COLO668 (cell line): ENCODE measurements at regions not wholly inside any gene's neighbourhood (a gene's known extent, or its start where the extent isn't known, plus 50 kb on each side); places are given as distances from the start of the nearest gene placed in this dataset.
"Not testable (repeated sequence)": the region's sequence is repeated elsewhere in the genome, so short reads cannot be mapped to it uniquely, and the experiment has no call there.

ENCODE experiments used
- DNase-seq: peaks from one replicate; lab custom pipeline; 2025; ENCODE audit not compliant: unreplicated experiment; lab: John Stamatoyannopoulos, UW

DNA sequence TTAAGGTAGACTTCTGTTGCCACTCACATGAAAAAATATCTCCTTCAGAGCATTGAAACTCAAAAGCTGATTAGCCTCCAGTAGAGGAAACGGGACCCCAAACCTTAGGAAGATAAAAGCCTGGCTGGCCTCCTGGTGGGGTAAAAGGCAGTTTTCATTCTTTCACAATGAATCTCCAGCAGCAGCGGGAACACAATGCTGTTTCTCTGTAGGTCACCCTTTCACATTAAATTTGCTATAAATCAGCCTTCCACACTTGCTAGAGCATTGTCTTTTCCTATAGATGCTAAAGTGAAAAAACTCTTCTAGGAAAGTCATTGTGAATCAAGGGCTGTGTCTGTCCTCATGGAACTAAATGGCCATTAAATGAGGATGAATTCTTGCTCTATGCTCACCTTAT is 207.3 kb upstream of the MAGEB2 start:
- DNase-seq: no peak

DNA sequence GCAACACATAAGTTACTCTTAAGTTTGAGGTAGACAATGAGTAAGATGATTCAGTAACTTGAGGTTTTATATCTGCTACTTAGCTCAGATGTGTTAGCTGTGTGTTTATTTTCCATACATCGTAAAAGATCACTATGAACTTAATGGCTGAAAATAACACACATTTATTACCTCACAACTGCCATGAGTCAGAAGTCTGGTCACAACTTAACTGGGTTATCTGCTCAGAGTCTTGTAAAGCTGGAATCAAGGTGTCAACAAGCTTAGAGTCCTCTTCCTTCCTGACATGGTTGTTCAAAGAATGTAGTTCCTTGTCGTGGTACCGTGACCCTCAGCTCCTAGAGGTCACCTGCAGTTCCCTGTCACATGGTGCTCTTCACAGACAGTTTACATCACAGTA is 204.9 kb upstream of the MAGEB2 start:
- DNase-seq: no peak

DNA sequence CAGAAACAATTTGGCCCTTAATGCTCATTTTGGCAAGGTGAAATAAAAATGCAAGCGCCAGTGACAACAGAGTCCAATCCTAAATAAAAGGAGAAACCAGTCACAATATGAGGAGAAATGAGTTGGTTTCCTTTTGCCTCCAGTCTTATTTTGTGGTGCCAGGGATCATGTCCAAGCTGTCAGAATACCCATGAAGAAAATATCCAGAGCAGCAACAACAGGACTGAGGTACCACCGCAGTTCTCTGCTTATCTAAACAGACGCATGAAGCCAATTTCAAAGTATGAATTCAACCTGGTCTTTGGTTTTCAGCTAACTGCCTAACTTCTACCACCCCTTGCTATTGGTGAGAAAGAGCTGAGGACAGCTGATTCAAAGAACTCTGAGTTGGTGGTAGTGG is 199.9 kb upstream of the MAGEB2 start:
- DNase-seq: no peak

DNA sequence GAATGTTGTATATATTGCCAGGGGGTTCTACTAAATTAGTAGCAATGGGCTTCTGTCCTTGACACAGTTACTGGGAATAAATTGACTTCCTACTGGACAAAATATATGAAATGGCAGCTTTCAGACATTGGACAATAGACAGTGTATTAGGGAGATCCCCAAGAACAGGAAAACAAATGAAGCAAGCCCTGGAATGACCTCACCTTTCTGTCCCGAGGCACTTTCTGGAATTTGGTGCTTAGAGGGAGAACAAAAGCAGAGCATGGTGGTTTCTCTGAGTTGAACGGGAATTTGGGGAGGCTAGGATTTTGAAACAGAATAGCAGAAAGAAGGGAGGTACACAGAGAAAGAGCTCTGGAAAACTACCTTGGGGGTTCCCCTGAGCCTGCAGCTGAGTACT is 187.7 kb upstream of the MAGEB2 start:
- DNase-seq: no peak

DNA sequence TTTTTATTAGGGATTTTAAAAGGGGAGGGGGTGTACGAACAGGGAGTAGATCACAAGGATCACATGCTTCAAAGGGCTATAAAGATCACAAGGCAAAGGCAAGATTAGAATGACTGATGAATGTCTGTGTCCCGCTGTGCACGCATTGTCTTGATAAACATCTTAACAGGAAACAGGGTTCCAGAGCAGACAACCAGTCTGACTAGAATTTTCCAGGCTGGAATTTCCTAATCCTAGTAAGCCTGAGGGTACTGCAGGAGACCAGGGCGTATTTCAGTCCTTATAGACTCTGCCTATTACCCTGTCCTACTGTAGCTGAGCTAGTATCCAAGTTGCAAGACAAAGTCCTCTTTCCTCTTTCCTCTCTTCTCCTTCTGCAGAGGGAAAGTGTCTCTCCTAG is 179.0 kb upstream of the MAGEB2 start:
- not testable (repeated sequence) for DNase-seq

- no peak for DNase-seq
These were observed 175.6 kb upstream of the MAGEB2 start for GRCh38 chrX:30039768-30040167.

DNA sequence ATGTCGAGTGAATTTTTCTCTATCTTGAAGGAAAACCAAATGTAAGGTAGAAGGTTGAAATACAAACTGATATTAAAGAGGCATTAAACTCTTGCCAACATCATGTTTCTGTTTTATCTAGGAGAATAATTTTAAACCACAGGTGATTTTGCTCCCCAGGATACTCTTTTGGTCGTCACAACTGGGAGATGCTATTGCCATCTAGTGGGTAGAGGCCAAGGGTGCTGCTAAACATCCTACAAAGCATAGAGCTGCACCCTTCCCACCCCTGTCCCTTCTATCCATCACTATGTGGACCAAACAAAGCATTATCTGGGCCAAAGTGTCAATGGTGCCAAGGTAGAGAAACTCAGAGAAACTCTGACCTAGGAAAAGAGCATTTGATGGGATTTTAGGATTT is 154.6 kb upstream of the MAGEB2 start:
- no peak for DNase-seq

DNA sequence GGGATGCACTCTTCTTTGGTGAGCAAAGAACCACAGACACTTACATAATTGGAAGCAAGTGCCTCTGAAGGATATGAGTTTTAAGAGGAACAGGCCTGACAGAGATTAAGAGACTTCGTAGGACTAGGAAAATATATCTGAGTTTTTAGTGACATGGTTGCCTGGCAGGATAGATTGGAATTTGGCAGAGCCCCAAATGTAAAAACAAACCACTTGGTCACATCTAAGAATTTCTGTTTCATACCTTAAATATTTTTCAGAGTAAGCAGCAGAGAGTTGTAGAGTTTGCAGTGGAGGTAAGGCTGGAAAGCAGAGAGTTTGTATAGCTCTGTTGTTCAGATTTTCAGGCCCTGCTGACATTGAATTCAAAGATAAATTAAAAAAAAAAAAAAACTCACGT is 150.1 kb upstream of the MAGEB2 start:
- DNase-seq: no peak

DNA sequence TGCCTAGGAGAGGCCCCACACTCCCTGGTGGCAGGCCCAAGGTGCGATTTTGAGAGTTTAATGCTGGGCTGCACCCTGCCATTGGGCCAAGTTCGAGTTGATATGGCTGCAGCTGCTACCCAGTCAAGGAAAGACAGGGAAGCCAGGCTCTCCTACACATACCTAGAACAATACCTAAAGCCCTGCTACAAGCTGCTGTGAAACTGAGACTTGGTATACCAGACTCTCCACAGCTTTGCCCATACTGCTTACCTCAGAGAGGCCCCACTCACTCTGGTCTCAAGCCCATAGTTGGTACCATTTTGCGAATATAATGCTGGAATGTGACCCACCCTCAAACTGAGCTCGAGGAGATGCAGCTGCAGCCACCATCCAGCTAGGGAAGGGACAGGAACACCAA is 147.7 kb upstream of the MAGEB2 start:
- no peak for DNase-seq

GRCh38 chrX:30085571-30085970 is 129.8 kb upstream of the MAGEB2 start:
- DNase-seq: no peak

DNA sequence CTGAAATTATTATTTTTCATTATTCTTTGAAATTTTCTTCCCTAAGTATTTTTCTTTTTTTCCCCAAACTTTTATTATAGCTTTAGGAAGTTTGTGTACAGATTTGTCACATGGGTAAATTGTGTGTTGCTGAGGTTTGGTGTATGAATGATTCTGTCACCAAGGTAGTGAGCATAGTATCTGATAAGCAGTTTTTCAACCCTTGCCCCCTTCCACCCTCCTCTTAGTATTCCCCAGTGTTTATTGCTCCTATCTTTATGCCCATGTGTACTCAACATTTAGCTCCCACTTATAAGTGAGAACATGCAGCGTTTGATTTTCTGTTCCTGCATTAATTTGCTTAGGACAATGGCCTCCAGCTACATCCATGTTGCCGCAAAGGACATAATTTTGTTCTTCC is 103.9 kb upstream of the MAGEB2 start:
- DNase-seq: no peak

DNA sequence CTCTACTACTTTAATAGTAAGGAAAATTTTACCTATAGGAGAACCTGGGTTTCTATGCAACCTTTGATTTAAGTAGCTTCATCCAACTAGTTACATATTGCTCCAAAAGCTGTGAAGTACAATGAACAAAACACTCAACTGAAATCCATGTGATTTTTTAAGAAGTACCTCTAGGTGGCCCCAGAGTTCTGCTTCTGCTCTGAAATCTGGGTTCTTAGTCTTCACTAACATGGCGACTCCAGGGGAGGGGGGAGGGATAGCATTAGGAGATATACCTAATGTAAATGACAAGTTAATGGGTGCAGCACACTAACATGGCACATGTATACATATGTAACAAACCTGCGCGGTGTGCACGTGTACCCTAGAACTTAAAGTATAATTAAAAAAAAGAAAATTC is 73.4 kb upstream of the MAGEB2 start:
- peak; percentile 5 for DNase-seq

- no peak for DNase-seq
These were observed 71.1 kb upstream of the MAGEB2 start for GRCh38 chrX:30144221-30144620.

- no peak for DNase-seq
These were observed 70.2 kb upstream of the MAGEB2 start for GRCh38 chrX:30144971-30145731.

- no peak for DNase-seq
These were observed 67.2 kb upstream of the MAGEB2 start for GRCh38 chrX:30147996-30148643.

DNA sequence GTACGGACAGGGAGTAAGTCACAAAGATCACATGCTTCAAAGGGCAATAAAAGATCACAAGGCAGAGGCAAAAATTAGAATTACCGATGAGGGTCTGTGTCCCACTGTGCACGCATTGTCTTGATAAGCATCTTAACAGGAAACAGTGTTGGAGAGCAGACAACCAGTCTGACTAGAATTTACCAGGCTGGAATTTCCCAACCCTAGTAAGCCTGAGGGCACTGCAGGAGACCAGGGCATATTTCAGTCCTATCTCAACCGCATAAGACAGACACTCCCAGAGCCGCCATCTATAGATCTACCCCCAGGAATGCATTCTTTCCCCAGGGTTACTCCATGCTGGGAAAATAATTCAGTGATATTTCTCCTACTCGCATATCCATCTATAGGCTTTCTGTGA is 66.2 kb upstream of the MAGEB2 start:
- not testable (repeated sequence) for DNase-seq

- DNase-seq: no peak
These were observed 65.0 kb upstream of the MAGEB2 start for GRCh38 chrX:30150196-30150895.

- DNase-seq: no peak
These were observed 63.4 kb upstream of the MAGEB2 start for GRCh38 chrX:30151964-30152363.

DNA sequence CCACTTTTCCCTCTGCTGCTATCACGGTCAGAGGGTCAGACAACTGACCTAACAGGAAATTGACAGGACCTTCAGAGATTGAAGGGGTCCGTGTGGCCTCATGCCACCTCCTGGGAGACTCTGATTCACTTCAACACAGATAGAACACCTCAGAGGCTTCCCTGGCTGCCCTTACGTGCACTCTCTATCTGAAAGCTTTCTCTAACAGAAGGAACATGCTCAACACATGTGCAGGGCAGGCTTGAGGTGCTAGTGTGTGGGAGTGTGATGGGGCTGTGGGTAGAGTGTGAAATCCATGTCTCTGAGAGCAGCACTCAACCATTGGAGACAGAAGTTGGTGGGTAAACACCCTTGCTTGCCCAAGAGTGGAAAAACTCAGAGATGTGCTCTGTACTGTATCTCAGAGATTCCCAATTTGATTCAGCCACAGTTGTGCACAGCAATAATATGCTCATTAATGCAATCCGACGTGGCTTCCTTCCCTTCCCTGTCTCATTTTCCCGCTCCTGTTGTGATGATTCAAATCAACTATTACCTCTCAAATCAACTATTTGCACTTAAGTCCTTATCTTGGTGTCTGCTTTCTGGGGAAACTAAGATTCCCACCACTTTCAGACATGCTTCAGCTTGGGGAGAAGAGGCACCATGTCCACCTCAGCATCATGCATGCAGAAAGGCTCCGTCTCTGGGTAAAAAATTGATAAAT is 62.0 kb upstream of the MAGEB2 start:
- no peak for DNase-seq

DNA sequence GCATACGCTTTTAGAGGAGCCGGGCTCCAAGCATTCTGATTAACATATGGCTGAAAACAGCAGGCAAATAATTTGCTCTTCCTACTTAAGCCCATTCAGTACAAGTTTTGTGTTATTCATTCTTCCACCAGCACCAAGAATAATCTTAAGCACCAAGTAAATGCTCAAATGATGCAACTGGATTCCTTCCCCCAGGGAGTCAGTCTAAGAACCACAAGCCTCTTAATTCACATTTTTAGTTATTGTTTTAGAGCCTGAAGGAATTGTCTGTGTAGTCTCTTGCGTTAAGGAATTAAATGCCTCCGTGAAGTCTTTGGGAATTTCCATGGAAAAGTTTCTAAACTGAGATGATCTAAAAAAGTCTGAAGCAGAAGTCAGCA is 61.5 kb upstream of the MAGEB2 start:
- DNase-seq: no peak

DNA sequence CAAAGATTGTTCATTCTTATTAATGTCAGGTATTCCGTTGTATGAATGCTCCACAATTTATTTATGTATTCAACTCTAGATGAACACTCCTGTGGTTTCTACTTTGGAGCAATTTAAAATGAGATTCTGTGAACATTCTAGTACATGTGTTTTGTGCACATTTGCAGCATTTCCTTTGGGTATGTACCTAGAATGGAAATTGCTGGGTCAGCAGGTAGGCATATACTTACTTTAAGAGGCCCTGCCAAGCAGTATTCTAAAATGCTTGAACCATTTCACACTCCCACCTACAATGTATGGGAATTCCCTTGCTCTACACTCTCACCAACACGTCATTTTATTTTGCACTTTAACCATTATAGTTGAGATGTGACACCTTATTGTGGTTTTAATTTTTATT is 59.4 kb upstream of the MAGEB2 start:
- DNase-seq: no peak
